Urinary bladder (tissue), 3 donors: ENCODE measurements at regions not wholly inside any gene's neighbourhood (a gene's known extent, or its start where the extent isn't known, plus 50 kb on each side); places are given as distances from the start of the nearest gene placed in this dataset.

ENCODE experiments used
- DNase-seq: peaks from one replicate; pipeline ENCODE4 v3.0.0-alpha.2; 2015; ENCODE audit errors: extremely low spot score
- H3K27ac ChIP-seq: one replicate; pipeline ENCODE4 v1.5.1; 2013; ENCODE audit warnings: low read depth, mild to moderate bottlenecking, moderate library complexity
- H3K36me3 ChIP-seq: one replicate; pipeline ENCODE4 v1.6.1; 2013; ENCODE audit warnings: mild to moderate bottlenecking, moderate library complexity; ENCODE audit not compliant: insufficient read depth
- H3K4me1 ChIP-seq: one replicate; pipeline ENCODE4 v1.6.1; 2013; ENCODE audit warnings: mild to moderate bottlenecking, moderate library complexity; ENCODE audit not compliant: insufficient read depth
- H3K4me3 ChIP-seq: one replicate; pipeline ENCODE4 v1.5.1; 2013; ENCODE audit warnings: low read depth, low read length
- WGBS: extraction: QIAGEN DNeasy Blood & Tissue Kit; methylation state at CpG from one replicate; pipeline ENCODE4 v1.1.7; 2013; 5-methylcytosine and 5-hydroxymethylcytosine counted together
- donor health status: healthy with polysubstance abuse.
- donor health status: healthy.

- 56% methylated on average over 3 of the region's 3 CpGs for WGBS
- Histone ChIP-seq H3K36me3 (no peaks in the 10 kb centered on the region), H3K4me1 (no peaks in the 10 kb centered on the region), H3K4me3 (no peak overlapping the region), H3K27ac (no peak overlapping the region)
- no peak for DNase-seq
Measured at GRCh38 chr11:81870066-81870412, 863.6 kb downstream of the FAM181B start.

- 90% methylated on average over 1 of the region's 1 CpG for WGBS
- no peak for DNase-seq
- Histone ChIP-seq H3K27ac (no peak overlapping the region), H3K4me1 (no peaks in the 10 kb centered on the region), H3K36me3 (no peaks in the 10 kb centered on the region), H3K4me3 (no peak overlapping the region)
Measured at GRCh38 chr11:81869351-81870065, 864.2 kb downstream of the FAM181B start.

GRCh38 chr11:81866896-81867295 is 866.8 kb downstream of the FAM181B start:
- Histone ChIP-seq H3K36me3 (no peaks in the 10 kb centered on the region), H3K27ac (no peak overlapping the region), H3K4me3 (no peak overlapping the region), H3K4me1 (no peaks in the 10 kb centered on the region)
- no peak for DNase-seq
- WGBS = 47% methylated on average over 2 of the region's 2 CpGs

GRCh38 chr11:81857386-81857785 is 876.3 kb downstream of the FAM181B start:
- no peak overlapping the region for H3K4me3 ChIP-seq
- no peaks in the 10 kb centered on the region for H3K4me1 ChIP-seq
- no peak overlapping the region for H3K27ac ChIP-seq
- H3K36me3 ChIP-seq = no peaks in the 10 kb centered on the region
- no peak for DNase-seq
- WGBS = 39% methylated on average over 4 of the region's 4 CpGs

GRCh38 chr11:81853791-81854190 is 879.9 kb downstream of the FAM181B start:
- 66% methylated on average over 1 of the region's 1 CpG for WGBS
- Histone ChIP-seq H3K36me3 (no peaks in the 10 kb centered on the region), H3K4me1 (no peaks in the 10 kb centered on the region), H3K4me3 (no peak overlapping the region), H3K27ac (no peak overlapping the region)
- no peak for DNase-seq

- Histone ChIP-seq H3K4me3 (no peak overlapping the region), H3K27ac (no peak overlapping the region), H3K36me3 (no peaks in the 10 kb centered on the region), H3K4me1 (no peaks in the 10 kb centered on the region)
- DNase-seq = no peak
- 34% methylated on average over 1 of the region's 1 CpG for WGBS
Measured at GRCh38 chr11:81852896-81853295, 880.8 kb downstream of the FAM181B start.

DNA sequence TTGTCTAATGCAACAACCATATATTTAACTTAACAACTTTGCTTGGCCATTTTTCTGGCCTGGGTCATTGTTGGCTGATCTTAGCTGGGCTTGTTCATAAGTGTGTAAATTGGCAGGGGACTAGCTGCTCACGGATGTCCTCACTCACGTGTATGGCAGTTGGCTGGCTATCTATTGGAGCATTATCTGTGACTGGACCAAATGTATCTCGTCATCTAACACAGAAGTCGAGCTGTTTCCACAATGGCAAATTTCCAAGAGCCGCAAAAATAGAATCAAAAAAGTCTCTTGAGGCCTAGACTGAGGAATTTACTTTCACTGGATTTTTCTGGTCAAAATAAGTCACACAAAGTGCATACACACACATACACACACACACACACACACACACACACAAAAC is 893.3 kb downstream of the FAM181B start:
- no peak overlapping the region for H3K27ac ChIP-seq
- 16% methylated on average over 5 of the region's 5 CpGs for WGBS

DNA sequence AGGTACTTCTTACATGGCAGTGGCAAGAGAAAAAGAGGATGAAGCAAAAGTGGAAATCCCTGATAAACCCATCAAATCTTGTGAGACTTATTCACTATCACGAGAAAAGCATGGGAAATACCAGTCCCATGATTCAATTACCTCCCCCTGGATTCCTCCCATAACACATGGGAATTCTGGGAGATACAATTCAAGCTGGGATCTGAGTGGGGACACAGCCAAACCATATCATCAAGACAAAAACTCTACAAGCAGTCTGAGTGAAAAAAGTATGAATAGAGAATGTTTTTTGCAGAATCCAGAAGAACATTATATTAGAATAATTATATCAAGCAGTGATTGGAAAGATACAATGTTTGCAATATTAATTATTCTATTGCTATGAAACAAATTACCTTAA is 893.7 kb downstream of the FAM181B start:
- no peaks in the 10 kb centered on the region for H3K4me1 ChIP-seq
- 20% methylated on average over 1 of the region's 1 CpG for WGBS
- no peak overlapping the region for H3K27ac ChIP-seq
- DNase-seq = no peak
- H3K4me3 ChIP-seq = no peak overlapping the region
- no peaks in the 10 kb centered on the region for H3K36me3 ChIP-seq

More for the DNA sequence above, 893.3 kb downstream of the FAM181B start:
- no peaks in the 10 kb centered on the region for H3K36me3 ChIP-seq
- H3K4me1 ChIP-seq = no peaks in the 10 kb centered on the region
- no peak for DNase-seq
- no peak overlapping the region for H3K4me3 ChIP-seq

DNA sequence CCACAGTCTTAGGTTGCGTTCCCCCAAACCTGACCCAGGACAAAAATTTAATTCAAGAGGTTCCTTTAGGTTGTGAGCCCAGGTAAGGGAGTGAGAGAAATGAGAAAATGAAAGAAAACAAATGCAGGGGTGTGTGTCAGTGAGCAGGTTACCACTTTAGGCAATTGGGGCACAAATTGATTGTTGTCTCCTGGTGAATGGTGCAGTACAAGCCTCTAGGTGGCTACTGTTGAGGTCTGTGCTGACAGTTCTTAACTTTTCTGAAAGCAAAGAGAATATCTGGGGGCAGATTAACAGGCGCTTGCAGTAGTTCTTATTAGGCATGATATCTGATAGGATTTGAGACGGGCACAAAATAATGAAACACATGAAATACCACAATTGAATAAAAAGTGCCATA is 894.6 kb downstream of the FAM181B start:
- H3K4me1 ChIP-seq = no peaks in the 10 kb centered on the region
- WGBS = 95% methylated on average over 3 of the region's 3 CpGs
- DNase-seq = no peak
- no peaks in the 10 kb centered on the region for H3K36me3 ChIP-seq
- H3K27ac ChIP-seq = no peak overlapping the region
- H3K4me3 ChIP-seq = no peak overlapping the region

DNA sequence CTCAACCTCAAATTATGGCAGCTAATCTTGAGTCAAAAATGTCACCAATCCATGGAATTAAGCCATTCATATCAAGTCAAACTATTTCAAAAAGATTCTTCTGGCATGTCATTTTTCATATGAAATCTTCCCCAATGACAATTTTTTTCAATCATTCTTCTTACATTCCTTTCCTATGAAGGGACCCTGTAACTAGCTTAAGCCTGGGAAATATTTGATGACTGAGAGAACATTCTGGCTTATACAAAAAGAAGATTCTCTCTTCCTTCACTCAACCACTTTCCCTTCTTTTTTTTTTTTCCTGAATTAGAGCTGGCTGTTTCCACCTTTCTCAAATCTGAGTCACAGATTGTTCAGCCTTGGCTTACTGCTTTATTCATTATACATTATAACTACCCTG is 903.7 kb downstream of the FAM181B start:
- no peaks in the 10 kb centered on the region for H3K36me3 ChIP-seq
- no peak overlapping the region for H3K27ac ChIP-seq
- no peak for DNase-seq
- no peak overlapping the region for H3K4me3 ChIP-seq
- no peaks in the 10 kb centered on the region for H3K4me1 ChIP-seq

- no peaks in the 10 kb centered on the region for H3K36me3 ChIP-seq
- H3K27ac ChIP-seq = no peak overlapping the region
- no peak for DNase-seq
- no peak overlapping the region for H3K4me3 ChIP-seq
- no peaks in the 10 kb centered on the region for H3K4me1 ChIP-seq
Measured at GRCh38 chr11:81825346-81825745, 908.3 kb downstream of the FAM181B start.

GRCh38 chr11:81819462-81819861 is 914.2 kb downstream of the FAM181B start:
- H3K27ac ChIP-seq = no peak overlapping the region

GRCh38 chr11:81804858-81805257 is 928.8 kb downstream of the FAM181B start:
- no peak for DNase-seq
- WGBS = 49% methylated on average over 1 of the region's 1 CpG
- Histone ChIP-seq H3K27ac (no peak overlapping the region), H3K4me1 (no peaks in the 10 kb centered on the region), H3K4me3 (no peak overlapping the region), H3K36me3 (no peaks in the 10 kb centered on the region)

More at GRCh38 chr11:81819462-81819861, 914.2 kb downstream of the FAM181B start:
- Histone ChIP-seq H3K4me1 (no peaks in the 10 kb centered on the region), H3K36me3 (no peaks in the 10 kb centered on the region), H3K4me3 (no peak overlapping the region)
- 85% methylated on average over 2 of the region's 2 CpGs for WGBS
- no peak for DNase-seq

DNA sequence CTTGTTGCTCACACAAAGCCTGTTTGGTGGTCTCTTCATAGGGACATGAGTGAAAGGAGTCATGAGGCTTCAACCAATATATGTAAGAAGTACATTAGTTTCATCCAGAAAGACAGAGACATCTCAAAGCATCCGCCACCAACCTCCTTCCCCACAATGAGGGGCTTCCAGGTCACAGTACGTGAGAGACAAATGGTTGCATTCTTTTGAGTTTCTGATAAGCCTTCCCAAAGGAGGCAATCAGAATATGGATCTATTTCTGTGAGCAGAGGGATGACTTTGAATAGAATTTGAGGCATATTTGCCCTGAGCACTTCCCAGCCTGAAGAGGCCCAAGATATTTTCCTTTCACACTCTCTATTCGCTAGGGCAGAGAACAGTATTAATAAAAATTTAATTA is 931.1 kb downstream of the FAM181B start:
- no peak overlapping the region for H3K27ac ChIP-seq
- no peak overlapping the region for H3K4me3 ChIP-seq
- DNase-seq = no peak
- no peaks in the 10 kb centered on the region for H3K4me1 ChIP-seq
- 83% methylated on average over 3 of the region's 3 CpGs for WGBS
- H3K36me3 ChIP-seq = no peaks in the 10 kb centered on the region

DNA sequence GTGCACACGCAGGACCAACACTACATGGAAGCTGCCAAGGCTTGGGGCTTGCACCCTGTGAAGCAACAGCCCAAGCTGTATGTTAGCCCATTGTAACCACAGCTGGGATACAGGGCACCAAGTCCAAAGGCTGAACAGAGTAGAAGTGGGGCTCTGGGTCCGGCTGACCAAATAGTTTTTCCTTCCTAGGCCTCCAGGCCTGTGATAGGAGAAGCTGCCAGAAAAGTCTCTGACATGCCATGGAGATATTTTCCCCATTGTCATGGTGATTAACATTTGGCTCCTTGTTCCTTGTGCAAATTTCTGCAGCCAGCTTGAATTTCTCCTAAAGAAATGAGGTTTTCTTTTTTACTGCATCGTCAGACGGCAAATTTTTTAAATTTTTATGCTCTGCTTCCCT is 941.2 kb downstream of the FAM181B start:
- DNase-seq = no peak
- WGBS = 68% methylated on average over 4 of the region's 4 CpGs
- H3K27ac ChIP-seq = no peak overlapping the region
- no peaks in the 10 kb centered on the region for H3K36me3 ChIP-seq
- no peak overlapping the region for H3K4me3 ChIP-seq
- no peaks in the 10 kb centered on the region for H3K4me1 ChIP-seq
